PC-9 (cell line): ENCODE measurements at regions not wholly inside any gene's neighbourhood (a gene's known extent, or its start where the extent isn't known, plus 50 kb on each side); places are given as distances from the start of the nearest gene placed in this dataset.

ENCODE experiments used
- CTCF ChIP-seq: fragments of 200-600 bp; sonication (generic); conservative IDR thresholded peaks from 2 replicates; pipeline ENCODE4 v1.6.1; 2017; ENCODE audit warnings: mixed run types, antibody characterized with exemption, mild to moderate bottlenecking, moderate library complexity
- EZH2 ChIP-seq: fragments of 200-600 bp; sonication (generic); IDR thresholded peaks from 2 replicates; pipeline ENCODE4 v1.8.0; 2017; ENCODE audit warnings: antibody characterized with exemption, low read depth

GRCh38 chr2:228768818-228769217, 502.3 kb downstream of the PID1 start:
- TF ChIP-seq CTCF (no peak), EZH2 (no peak)
